ENCODE measurements at regions not wholly inside any gene's neighbourhood (a gene's known extent, or its start where the extent isn't known, plus 50 kb on each side); places are given as distances from the start of the nearest gene placed in this dataset.
"Not testable (repeated sequence)": the region's sequence is repeated elsewhere in the genome, so short reads cannot be mapped to it uniquely, and the experiment has no call there.

- no peaks in the 10 kb centered on the region for H3K4me1 ChIP-seq
- TF ChIP-seq, protein P1, sequence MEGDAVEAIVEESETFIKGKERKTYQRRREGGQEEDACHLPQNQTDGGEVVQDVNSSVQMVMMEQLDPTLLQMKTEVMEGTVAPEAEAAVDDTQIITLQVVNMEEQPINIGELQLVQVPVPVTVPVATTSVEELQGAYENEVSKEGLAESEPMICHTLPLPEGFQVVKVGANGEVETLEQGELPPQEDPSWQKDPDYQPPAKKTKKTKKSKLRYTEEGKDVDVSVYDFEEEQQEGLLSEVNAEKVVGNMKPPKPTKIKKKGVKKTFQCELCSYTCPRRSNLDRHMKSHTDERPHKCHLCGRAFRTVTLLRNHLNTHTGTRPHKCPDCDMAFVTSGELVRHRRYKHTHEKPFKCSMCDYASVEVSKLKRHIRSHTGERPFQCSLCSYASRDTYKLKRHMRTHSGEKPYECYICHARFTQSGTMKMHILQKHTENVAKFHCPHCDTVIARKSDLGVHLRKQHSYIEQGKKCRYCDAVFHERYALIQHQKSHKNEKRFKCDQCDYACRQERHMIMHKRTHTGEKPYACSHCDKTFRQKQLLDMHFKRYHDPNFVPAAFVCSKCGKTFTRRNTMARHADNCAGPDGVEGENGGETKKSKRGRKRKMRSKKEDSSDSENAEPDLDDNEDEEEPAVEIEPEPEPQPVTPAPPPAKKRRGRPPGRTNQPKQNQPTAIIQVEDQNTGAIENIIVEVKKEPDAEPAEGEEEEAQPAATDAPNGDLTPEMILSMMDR (IDR thresholded peaks at IDR 0.05), result no peak
Measured at GRCh38 chr10:123278445-123278844, 124.2 kb downstream of the BUB3 start.

DNA sequence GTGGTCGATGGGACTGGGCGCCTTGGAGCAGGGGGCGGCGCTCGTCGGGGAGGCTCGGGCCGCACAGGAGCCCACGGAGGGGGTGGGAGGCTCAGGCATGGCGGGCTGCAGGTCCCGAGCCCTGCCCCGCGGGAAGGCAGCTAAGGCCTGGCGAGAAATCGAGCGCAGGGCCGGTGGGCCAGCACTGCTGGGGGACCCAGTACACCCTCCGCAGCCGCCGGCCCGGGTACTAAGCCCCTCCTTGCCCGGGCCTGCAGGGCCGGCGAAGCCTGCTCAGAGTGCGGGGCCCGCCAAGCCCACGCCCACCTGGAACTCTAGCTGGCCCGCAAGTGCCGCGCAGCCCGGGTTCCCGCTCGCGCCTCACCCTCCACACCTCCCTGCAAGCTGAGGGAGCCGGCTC is 129.2 kb downstream of the BUB3 start:
- DNase-seq; H3K27ac ChIP-seq; H3K4me3 ChIP-seq; intact Hi-C loops (cut with DNase I; ENCODE audit: low total_unique reads); H3K36me3 ChIP-seq; H3K9me3 ChIP-seq; H3K4me1 ChIP-seq; H3K27me3 ChIP-seq: not testable (repeated sequence)

More at GRCh38 chr10:123278445-123278844, 124.2 kb downstream of the BUB3 start:
- peaks cover 0 to 8% (median 3%) of the 10 kb centered on the region in 3 donors for H3K9me3 ChIP-seq
- no peak overlapping the region for H3K4me3 ChIP-seq
- H3K36me3 ChIP-seq, result no peaks in the 10 kb centered on the region
- no peak for DNase-seq
- H3K27me3 ChIP-seq, result peaks cover 0 to 6% of the 10 kb centered on the region in 2 donors
- no peak overlapping the region for H3K27ac ChIP-seq
- intact Hi-C loops (cut with DNase I; ENCODE audit: low total_unique reads), result no loop called here

GRCh38 chr10:123284022-123284421 is 129.8 kb downstream of the BUB3 start:
- Histone ChIP-seq H3K9me3 (no peaks in the 10 kb centered on the region), H3K27ac (no peak overlapping the region), H3K27me3 (no peaks in the 10 kb centered on the region), H3K4me1 (no peaks in the 10 kb centered on the region), H3K4me3 (no peak overlapping the region), H3K36me3 (no peaks in the 10 kb centered on the region)
- intact Hi-C loops (cut with DNase I; ENCODE audit: low total_unique reads), result no loop called here
- no peak for DNase-seq
- TF ChIP-seq, protein P1 (IDR thresholded peaks at IDR 0.05), result no peak

DNA sequence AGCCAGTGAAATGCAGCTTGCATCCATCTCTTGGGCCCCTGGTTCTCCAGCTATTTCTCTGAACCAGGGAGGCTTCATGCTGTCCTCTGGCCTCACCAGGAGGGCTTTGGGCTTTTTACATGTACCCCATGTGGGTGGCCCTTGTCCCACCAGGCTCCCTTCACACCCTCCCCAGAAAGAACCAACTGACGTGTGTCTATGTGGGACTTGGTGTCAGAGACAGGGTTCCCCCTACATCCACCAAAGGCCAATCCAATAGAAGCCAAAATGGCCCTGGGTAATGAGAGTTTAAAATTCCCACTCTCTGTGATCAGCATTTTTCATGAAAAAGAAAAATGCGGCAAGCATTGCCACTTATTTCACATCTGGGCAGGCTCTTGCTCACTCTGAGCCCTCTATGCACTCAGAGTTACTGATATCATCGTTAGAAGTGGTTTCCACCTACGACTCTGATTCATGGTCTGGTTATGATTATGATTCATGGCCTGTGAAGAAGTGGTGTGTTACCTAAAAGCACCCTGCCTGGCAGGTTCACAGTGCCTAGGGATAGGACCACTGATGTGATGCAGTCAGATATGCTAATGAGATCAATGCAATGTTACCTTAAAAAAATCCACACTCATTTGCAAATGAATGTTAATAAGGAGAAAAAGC is 133.5 kb downstream of the BUB3 start:
- no peak for DNase-seq
- H3K27ac ChIP-seq, result no peak overlapping the region

GRCh38 chr10:123289432-123289831 is 135.2 kb downstream of the BUB3 start:
- H3K27ac ChIP-seq, result no peak overlapping the region
- H3K27me3 ChIP-seq, result no peaks in the 10 kb centered on the region
- H3K4me1 ChIP-seq, result no peaks in the 10 kb centered on the region
- TF ChIP-seq, protein P1 (IDR thresholded peaks at IDR 0.05), result no peak
- no peak for DNase-seq
- no peaks in the 10 kb centered on the region for H3K36me3 ChIP-seq
- intact Hi-C loops (cut with DNase I; ENCODE audit: low total_unique reads), result no loop called here
- no peak overlapping the region for H3K4me3 ChIP-seq
- H3K9me3 ChIP-seq, result no peaks in the 10 kb centered on the region

More for the DNA sequence above, 133.5 kb downstream of the BUB3 start:
- H3K27me3 ChIP-seq, result no peaks in the 10 kb centered on the region
- no peak overlapping the region for H3K4me3 ChIP-seq
- no peaks in the 10 kb centered on the region for H3K9me3 ChIP-seq
- H3K36me3 ChIP-seq, result no peaks in the 10 kb centered on the region
- TF ChIP-seq, protein P1 (IDR thresholded peaks at IDR 0.05), result no peak
- intact Hi-C loops (cut with DNase I; ENCODE audit: low total_unique reads), result no loop called here
- H3K4me1 ChIP-seq, result no peaks in the 10 kb centered on the region

GRCh38 chr10:123294109-123294508 is 139.9 kb downstream of the BUB3 start:
- TF ChIP-seq, protein P1 (IDR thresholded peaks at IDR 0.05), result no peak
- Histone ChIP-seq H3K4me3 (no peak overlapping the region), H3K9me3 (no peaks in the 10 kb centered on the region), H3K27me3 (no peaks in the 10 kb centered on the region), H3K27ac (no peak overlapping the region), H3K36me3 (no peaks in the 10 kb centered on the region), H3K4me1 (no peaks in the 10 kb centered on the region)
- intact Hi-C loops (cut with DNase I; ENCODE audit: low total_unique reads), result no loop called here
- DNase-seq, result no peak

Data from tibial artery (tissue), 4 donors.